ENCODE measurements at regions not wholly inside any gene's neighbourhood (a gene's known extent, or its start where the extent isn't known, plus 50 kb on each side); places are given as distances from the start of the nearest gene placed in this dataset.
"Not testable (repeated sequence)": the region's sequence is repeated elsewhere in the genome, so short reads cannot be mapped to it uniquely, and the experiment has no call there.

DNA sequence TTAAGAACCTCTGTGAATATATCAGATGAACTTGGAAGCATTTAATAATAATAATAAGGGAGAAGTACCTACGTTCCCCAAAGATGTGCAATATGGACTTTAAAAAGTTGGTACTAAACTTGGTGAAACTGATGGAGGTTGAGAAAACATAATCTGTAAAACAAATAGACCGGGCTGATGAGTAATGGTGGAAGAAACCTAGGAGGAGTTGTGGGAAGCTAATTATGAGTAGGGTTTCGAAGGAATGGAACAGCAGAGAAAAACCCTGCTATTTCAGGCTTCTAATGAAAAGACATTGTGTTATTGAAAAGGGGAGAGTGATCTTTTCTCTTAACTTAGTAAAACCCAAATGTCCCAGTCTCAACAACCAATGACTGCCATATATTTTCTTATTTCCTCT is 229.3 kb downstream of the PCSK1 start:
- DNase-seq (ENCODE audit: low read depth in 2 of 2) = no peak

DNA sequence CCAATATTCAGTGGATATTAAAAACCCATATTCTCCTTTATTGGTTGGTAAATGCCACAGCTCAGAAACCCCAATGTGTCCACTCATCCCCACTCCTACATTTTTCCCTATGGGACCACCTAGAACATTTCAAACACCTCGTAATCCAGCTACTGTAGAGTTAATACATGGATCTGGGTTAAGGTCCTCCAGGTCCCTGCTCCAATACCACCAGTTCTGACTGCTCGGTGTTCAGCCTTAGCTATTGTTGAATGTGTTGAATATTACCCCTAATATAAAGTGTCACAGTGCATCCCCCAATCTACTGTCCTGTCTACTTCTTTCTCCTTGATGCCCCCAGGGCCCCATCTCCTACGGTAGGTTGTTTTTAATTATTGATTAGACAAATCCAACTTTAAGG is 231.5 kb downstream of the PCSK1 start:
- DNase-seq (ENCODE audit: low read depth in 2 of 2) = no peak

DNA sequence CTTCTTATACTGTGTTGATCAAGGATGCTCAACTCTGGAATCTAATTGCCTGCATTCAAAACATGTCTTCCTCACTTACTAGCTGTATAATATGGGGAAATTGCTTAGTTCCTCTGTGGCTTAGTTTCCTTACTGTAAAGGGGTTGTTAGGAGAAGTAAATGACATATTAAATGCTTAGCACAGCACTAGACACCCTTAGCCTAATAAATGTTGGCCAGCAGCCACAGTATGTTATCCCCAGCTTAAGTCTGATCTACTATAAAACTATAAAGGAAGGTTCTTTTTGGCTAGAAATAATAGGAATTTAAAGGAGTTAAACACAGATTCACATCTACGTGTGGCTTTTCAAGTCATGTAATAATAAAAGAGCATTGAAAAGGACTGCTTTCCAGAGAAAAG is 232.4 kb downstream of the PCSK1 start:
- no peak for DNase-seq (ENCODE audit: low read depth in 2 of 2)

DNA sequence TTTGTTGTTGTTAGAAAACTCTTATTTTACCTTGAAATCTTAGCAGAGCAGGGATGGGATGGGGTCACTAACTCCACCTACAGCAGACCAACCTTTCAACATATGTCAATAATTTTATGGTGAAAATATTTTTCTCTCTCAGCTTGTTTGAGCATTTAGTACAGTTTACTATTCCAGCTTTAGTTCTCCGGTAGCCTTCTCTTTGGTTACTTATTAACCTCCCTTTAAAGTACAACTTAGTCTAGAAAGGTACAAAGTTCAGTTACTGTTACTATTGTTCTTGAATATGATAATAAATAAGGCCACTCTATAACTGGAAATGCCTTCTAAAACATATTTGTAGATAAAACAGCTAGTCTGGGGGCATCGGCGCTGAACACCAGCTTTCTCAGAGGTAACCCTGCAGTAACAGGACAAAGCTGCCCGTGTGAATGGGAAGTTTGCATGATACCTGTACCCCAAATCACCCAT is 233.3 kb downstream of the PCSK1 start:
- DNase-seq (ENCODE audit: low read depth in 2 of 2) = no peak

DNA sequence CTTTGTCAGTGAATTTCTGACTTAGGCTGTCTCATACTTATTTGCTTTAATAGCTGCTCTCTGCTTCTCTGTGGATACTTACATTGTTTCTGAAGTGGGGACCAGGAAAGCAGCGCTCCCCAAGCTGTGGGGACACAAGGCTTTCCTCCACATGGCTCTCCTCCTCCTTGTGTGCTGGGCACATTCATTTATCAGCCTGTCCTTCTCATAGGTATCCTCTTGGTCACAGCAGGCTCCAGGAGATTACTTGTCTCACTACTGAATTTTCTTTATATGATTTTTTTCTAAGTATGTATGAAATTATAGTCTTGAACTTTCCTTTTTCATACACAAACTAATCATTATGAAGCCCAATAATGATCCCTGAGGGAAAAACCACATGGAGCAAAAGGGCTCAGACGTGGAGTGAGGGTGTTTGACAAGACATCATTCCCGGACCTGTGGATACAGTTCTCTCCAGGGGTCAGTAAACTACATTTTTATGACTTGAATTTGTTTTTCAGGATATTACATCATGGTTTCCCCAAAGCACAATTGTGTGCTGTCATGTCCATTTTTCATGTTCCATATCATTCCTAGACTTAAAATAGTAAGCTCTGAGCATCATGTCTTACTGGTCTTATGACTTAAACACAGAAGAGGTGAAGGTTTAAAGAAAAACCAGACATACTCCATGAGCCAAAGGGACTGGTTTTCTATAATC is 234.5 kb downstream of the PCSK1 start:
- no peak for DNase-seq (ENCODE audit: low read depth in 2 of 2)

DNA sequence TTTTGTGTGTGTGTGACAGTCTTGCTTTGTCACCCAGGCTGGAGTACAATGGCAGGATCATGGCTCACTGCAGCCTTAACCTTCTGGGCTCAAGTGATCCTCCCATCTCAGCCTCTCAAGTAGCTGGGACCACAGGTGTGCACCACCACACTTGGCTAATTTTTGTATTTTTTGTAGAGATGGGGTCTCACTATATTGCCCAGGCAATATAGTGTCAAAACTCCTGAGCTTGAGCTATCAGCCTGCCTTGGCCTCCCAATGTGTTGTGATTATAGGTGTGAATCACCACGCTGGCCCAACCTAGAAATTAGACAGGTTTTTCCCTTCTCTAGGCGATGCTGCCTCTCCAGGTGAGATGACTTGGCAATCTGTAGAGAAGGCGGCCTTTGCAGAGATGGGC is 235.3 kb downstream of the PCSK1 start:
- DNase-seq (ENCODE audit: low read depth in 2 of 2) = not testable (repeated sequence)

DNA sequence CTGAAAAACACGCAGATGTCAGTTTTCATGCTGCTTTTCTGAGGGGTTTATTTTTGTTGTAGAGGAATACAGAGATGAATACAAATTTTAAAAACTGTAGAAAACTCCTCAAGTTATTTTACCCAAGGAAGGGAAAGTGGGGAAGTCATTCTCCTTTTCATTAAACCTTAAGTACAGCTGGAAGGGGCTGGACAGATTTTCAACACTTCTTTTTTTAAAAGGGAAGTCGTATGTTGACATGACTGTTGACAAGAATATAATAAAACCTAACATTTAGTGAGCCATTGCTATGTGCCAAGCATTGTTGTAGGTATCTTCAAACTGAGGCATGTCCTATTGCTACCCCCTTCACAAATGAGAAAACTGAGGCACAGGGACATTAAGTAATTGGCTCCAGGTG is 235.7 kb upstream of the ELL2 start:
- no peak for DNase-seq (ENCODE audit: low read depth in 2 of 2)

DNA sequence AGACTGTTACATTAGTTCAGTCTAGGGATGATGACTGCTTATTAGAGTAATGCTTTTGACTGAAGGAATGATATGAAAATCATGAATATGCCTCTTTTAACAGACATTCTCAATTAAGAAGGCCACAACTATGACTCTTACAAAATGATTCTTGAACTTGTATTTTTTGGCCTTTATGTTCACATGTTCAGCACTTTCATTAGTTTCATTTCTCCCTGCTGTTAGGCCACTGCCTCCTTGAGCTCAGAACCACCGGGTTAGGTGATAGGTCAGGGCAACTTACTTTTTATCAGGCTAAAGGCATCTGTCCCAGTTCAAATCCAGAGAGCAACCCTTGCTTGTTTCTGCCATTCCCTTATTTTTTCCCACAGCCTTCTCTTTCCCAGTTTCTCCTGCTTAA is 235.2 kb upstream of the ELL2 start:
- DNase-seq (ENCODE audit: low read depth in 2 of 2) = no peak

DNA sequence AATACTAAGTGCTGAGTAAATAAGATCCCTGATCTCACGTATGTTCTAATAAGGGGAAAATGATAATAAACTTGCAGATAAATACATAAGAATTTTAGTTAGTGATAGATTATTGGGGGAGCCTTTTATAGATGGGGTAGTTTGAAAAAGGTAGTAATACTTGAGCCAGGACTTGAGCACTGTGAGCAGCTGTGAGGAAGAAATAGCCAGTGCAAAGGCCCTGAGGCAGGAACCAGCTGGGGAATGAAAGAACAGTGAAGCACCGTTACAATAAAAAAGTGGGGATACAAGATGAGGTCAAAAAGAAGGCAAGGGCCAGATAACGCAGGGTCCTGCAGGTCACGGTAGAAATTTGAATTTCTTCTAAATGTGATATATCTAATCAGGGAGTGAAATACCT is 234.8 kb upstream of the ELL2 start:
- DNase-seq (ENCODE audit: low read depth in 2 of 2) = no peak

DNA sequence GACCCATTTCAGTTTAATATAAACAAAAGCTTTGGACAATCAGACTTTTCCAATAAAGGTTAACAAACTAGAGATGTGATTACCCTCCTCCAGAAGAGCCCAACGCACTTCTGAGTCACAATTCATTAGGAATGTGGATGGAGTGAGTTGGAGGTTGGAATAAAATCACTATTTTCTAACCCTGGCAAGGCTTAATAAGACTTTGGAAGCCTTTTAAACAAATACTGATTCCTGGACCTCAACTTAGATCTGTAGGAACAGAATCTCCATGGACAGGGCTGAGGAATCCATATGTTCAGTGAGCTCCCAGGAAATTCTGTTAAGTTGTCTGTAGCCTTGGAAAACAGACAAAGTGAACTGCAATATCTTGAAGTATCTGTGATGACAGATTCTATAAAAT is 233.5 kb upstream of the ELL2 start:
- DNase-seq (ENCODE audit: low read depth in 2 of 2) = no peak

DNA sequence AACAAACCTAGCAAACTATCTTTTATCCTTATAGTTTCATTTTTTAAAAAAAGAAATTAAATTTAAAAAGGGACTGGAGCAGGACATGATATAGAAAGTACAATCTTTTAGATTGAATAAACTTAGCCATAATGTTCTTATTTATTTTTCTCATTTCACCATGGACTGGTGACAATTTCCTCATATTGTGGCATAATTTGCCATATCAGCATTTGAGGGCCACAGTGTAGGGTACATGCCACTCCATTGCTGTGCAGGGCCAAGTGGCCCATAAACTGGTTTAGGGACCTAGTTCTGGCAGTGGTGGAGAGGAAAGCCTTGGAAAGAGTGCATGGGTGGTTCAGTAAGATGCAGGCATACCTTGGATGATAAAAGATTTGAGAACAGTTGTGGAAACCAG is 232.9 kb upstream of the ELL2 start:
- DNase-seq (ENCODE audit: low read depth in 2 of 2) = no peak

DNA sequence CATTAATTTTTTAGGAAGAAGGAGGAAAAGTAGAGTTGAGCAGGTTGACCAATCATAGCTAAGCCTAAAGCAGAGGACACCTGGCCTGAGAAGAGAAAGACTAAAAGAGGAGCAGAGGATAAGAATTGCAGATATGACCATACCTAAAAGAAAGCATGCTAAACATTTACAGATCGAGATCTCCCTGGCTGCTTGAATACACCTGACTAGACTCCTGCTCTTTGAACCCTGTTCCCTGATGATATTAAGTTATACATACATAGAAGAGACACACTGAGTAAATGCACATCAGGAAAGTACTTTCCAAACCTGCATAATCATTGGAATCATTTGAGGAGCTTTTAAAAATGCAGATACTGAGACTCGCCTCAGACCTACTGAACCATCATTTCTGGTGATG is 232.3 kb upstream of the ELL2 start:
- no peak for DNase-seq (ENCODE audit: low read depth in 2 of 2)

DNA sequence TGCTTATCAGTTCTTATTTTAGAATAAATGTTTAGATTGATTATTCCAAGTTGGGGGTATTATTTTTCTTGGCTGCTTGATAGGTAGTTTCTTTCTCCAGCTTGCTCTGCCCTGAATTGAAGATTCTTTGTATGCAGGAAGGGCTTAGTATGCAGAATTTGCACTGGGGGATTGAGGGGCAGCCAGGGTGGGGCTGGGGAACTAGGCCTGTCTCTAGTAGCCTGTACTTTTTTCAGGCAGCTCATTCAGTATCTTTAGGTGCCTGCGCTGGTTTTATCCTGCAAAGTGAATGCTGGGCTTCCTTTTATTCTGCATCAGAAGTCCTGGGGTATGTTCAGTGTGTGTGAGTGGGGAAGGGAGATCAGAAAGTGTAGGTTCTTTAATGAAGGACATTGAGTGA is 228.3 kb upstream of the ELL2 start:
- no peak for DNase-seq (ENCODE audit: low read depth in 2 of 2)

DNA sequence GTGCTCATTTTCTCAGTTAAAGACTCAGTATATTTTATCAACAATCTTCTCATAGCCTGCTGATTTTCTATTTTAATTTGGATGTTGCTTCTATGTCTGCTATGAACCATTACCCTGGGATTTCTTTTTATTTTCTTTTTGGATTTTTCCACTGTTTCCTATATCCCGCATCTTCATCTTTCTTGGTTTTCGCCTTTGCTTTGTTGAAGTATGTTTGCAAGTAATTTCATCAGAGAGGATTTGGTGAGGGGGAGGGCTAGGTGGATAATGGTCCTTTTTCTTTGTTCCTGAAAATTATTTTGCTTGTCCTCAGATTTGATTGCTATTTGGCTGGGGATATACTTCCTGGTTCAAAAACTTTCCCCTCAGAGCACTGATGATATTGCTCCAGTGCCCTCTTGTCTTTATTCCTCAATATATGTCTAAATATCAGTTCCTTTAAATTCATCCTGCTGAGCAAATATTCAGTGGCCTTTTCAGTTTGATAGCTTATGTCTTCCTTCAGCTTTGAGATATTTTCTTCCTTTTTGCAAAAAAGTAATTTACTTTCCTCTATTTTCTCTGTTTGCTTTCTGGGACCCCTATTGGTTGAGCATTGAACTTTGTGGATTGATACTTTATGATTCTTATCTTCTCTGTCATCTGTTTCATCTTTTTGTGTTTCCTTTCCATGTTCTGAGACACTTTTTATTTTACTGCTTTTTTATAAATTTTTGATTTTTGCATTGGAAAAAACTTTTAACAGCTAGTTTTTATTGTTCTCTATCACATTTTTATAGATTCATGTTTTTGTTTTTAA is 227.6 kb upstream of the ELL2 start:
- DNase-seq (ENCODE audit: low read depth in 2 of 2) = no peak

DNA sequence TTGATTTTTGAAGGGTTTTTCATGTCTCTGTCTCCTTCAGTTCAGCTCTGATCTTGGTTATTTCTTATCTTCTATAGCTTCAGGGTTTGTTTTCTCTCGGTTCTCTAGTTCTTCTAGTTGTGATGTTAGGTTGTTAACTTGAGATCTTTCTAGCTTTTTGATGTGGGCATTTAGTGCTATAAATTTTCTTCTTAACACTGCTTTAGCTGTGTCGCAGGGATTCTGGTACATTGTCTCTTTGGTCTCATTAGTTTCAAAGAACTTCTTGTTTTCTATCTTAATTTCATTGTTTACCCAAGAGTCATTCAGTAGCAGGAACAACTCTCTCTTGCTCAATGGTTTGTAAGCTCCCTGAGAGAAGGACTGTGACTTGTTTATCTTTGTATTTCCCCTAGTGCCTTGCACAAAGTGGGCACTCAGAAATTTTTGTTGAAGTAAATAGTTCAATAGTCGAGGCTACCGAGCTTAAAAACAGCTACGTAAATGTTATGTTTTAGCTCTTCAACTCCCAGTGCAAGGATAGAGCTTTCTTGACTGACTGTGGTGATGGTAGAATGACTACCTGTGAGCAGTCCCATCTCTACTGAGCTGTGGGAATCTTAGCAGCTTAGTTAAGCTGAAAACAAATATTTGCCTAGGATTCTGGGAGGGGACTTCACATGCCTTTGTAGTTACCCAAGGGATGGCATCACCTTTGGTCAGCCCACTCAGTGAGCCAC is 225.8 kb upstream of the ELL2 start:
- DNase-seq (ENCODE audit: low read depth in 2 of 2) = no peak

DNA sequence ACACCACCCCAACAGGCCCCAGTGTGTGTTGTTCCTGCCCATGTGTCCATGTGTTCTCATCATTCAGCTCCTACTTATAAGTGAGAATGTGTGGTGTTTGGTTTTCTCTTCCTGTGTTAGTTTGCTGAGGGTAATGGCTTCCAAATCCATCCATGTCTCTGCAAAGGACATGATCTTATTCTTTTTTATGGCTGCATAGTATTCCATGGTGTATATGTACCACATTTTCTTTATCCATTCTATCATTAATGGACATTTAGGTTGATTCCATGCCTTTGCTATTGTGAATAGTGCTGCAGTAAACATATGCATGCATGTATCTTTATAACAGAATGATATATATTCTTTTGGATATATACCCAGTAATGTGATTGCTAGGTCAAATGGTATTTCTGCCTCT is 222.9 kb upstream of the ELL2 start:
- not testable (repeated sequence) for DNase-seq (ENCODE audit: low read depth in 2 of 2)

DNA sequence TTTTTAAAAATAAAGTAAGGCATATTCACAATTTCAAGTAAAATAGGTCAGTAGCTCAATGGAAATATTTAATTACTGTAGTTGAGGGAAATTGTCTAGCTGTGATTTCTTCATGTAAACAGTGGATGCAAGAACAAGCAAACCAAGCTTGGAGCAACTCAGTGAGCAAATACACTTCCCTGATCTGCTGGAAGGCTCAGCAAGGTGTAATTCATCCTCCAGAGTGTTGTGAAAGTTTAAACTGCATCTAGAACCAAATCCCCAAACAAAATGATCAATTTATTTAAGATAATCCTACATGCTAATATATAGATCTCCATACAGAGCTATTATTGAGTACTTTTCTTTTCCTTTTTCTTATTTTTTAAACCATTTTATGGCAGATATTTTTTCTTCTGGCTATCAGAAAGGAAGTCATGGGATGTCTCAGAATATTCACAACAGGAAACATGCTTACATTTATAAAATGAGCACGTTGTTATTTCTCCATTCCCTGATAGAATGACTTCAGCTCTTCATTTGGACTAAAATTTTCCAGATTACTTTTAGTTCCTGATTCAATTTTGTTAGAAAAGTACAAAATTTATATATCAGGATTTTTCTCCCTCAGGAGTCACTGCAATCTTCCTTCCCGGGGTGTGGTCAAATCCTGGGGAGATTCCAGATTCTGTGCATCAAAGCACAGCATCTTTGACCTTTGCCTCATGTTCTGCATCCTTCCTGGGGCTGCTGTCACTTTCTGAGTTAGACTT is 219.2 kb upstream of the ELL2 start:
- DNase-seq (ENCODE audit: low read depth in 2 of 2) = no peak

DNA sequence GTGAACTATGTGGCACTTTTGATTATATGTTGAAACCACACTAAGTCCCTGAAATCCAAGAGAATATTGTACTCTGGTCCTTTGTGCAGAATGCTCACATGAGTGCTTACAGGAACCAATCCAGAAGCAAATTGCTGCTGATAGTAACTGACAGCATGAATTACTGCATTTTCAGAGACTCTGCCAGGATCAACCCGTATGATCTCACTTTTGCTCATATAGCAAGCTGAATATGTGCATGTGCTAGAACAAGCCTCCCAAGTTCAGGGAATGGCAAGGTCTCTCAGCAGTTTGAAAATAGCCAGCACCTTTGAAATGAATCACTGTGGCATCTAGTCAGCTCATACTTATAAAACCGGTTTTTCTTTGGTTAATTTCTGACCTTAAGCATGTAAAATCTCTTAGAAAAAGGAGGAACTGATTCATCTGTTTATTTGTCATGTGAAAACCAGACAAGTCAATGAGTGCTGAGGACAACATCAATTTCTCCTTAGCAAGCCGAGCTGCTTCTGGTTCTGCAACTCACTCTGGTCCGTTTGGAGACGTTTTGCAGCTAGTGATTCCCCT is 215.7 kb upstream of the ELL2 start:
- no peak for DNase-seq (ENCODE audit: low read depth in 2 of 2)

DNA sequence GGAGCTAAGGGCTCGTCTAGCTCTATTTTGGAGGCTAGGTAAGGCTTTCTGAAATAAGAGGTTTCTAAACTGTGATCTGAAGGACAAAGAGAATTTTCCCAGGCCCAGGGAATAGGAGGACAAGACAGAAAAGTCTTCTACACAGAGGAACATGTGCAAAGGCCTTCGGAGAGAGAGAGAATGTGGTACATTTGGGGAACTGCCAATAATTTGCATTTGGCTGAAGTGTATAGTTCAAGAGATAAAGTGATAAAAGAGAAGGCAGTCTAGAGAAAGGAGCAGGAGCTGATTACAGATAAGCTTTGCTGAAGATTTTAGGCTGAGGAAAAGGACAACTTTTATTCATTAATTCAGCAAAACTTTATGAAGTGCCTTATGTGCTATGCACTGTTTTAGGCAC is 214.4 kb upstream of the ELL2 start:
- DNase-seq (ENCODE audit: low read depth in 2 of 2) = no peak

DNA sequence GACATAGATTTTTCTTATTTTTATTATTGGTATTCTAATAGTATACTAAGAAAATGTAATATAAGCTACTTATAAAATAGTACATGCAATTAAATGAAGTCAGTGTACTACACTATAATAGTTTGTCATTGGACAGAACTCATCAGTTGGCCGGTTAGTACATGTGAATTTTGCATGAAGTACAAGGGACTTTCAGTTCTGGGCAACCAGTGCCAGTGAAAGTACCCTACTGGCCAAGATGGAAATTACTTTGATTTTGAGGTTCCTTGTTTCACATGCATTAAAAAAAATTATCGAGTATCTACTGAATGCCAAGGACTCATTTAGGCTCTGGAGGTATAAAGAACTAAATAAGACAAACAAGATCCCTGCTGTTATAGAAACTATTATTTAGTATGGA is 213.4 kb upstream of the ELL2 start:
- DNase-seq (ENCODE audit: low read depth in 2 of 2) = no peak

DNA sequence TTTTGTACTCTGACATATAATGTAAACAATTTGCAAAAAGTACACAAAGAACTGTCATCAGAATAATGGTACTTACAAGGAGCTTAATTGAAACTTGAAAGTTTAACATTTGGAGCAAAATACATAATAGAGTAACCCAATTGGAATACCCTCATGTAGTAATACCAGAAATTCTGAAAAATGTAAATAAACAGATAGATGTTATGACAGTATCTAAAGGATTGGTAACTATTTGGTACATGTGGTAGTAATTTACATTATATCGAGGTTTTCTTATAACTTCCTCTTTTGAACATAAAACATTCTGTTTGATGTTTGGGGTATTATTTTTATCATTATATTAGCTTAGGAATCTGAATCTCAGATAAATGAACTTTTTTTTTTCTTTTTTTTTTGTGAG is 211.7 kb upstream of the ELL2 start:
- no peak for DNase-seq (ENCODE audit: low read depth in 2 of 2)

DNA sequence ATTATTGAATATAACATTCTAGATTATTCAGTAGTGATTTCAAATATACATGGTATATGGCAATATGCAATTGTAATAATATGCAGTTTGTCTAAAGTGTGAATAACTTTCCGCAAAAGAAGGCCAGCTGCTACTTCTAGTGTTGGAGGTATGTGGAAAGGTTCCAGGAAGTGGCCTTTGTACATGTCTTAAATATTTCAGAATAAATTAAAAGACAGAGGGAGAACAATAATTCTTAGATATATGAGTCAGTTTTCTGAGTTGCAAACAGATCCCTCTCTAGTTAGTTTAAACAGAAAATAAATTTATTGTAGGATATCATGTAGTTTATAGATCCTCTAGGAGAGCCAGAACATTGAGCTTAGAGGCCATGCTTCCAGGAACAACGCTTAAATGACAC is 210.8 kb upstream of the ELL2 start:
- no peak for DNase-seq (ENCODE audit: low read depth in 2 of 2)

Measured in stimulated activated CD4-positive, alpha-beta T cell treated with anti-CD3 and anti-CD28 coated beads, Interleukin-1b, Interleukin-23, amount 100 ng/mL, for 4 hours (primary cell).